ENCODE measurements at regions not wholly inside any gene's neighbourhood (a gene's known extent, or its start where the extent isn't known, plus 50 kb on each side); places are given as distances from the start of the nearest gene placed in this dataset.

GRCh38 chr16:79348521-79349306 is 251.8 kb downstream of the MAF start:
- POLR2A ChIA-PET: no interaction called here

GRCh38 chr16:79347277-79347676 is 253.3 kb downstream of the MAF start:
- ChIA-PET POLR2A (no interaction called here), CTCF (no interaction called here)
- TF ChIP-seq CTCF (IDR thresholded peaks at IDR 0.05; ENCODE audit: control extremely low read depth, extremely low read depth, low read depth, missing control alignments): no peak
- no peak for DNase-seq (ENCODE audit: extremely low spot score)

More at GRCh38 chr16:79348521-79349306, 251.8 kb downstream of the MAF start:
- no peak for DNase-seq (ENCODE audit: extremely low spot score)
- CTCF ChIA-PET: interaction anchor here (1.7 kb wide), 1 partner anchor 11 kb away, joined by 5 read pairs; no protein-coding TSS in a partner anchor
- no peak for TF ChIP-seq CTCF (IDR thresholded peaks at IDR 0.05; ENCODE audit: control extremely low read depth, extremely low read depth, low read depth, missing control alignments)

- no peak for DNase-seq (ENCODE audit: extremely low spot score)
- no peak for TF ChIP-seq CTCF (IDR thresholded peaks at IDR 0.05; ENCODE audit: control extremely low read depth, extremely low read depth, low read depth, missing control alignments)
- ChIA-PET CTCF (no interaction called here), POLR2A (no interaction called here)
Observed at GRCh38 chr16:79339863-79340262, 260.7 kb downstream of the MAF start.

- CTCF ChIA-PET: no interaction called here
- POLR2A ChIA-PET: no interaction called here
- DNase-seq (ENCODE audit: extremely low spot score): no peak
- no peak for TF ChIP-seq CTCF (IDR thresholded peaks at IDR 0.05; ENCODE audit: control extremely low read depth, extremely low read depth, low read depth, missing control alignments)
Observed at GRCh38 chr16:79337906-79338305, 262.6 kb downstream of the MAF start.

- no peak for TF ChIP-seq CTCF (IDR thresholded peaks at IDR 0.05; ENCODE audit: control extremely low read depth, extremely low read depth, low read depth, missing control alignments)
- ChIA-PET POLR2A (no interaction called here), CTCF (interaction anchor here (0.9 kb wide), 1 partner anchor 9 kb away, joined by 3 read pairs; no protein-coding TSS in a partner anchor)
- DNase-seq (ENCODE audit: extremely low spot score): no peak
Observed at GRCh38 chr16:79336437-79337229, 263.9 kb downstream of the MAF start.

- peak; percentile 8 for TF ChIP-seq CTCF (IDR thresholded peaks at IDR 0.05; ENCODE audit: control extremely low read depth, extremely low read depth, low read depth, missing control alignments)
- POLR2A ChIA-PET: no interaction called here
- CTCF ChIA-PET: interaction anchor here (2.1 kb wide), 1 partner anchor 10 kb away, joined by 8 read pairs; no protein-coding TSS in a partner anchor
- no peak for DNase-seq (ENCODE audit: extremely low spot score)
Observed at GRCh38 chr16:79334127-79334526, 266.4 kb downstream of the MAF start.
